CMK (cell line): ENCODE measurements at regions not wholly inside any gene's neighbourhood (a gene's known extent, or its start where the extent isn't known, plus 50 kb on each side); places are given as distances from the start of the nearest gene placed in this dataset.

ENCODE experiments used
- DNase-seq: peaks from one replicate; pipeline ENCODE4 v3.0.0-alpha.2; 2010; ENCODE audit warnings: low read depth

GRCh38 chr4:59086410-59086809, 1976.2 kb upstream of the IGFBP7 start:
- no peak for DNase-seq

GRCh38 chr4:59091146-59092142, 1981.3 kb upstream of the IGFBP7 start:
- DNase-seq: no peak

- no peak for DNase-seq
These were observed 1984.3 kb upstream of the IGFBP7 start for GRCh38 chr4:59094505-59094904.

GRCh38 chr4:59102311-59102710, 1992.1 kb upstream of the IGFBP7 start:
- DNase-seq: no peak

GRCh38 chr4:59120287-59120814, 2010.2 kb upstream of the IGFBP7 start:
- no peak for DNase-seq

GRCh38 chr4:59122626-59123025, 2012.4 kb upstream of the IGFBP7 start:
- DNase-seq: no peak

- no peak for DNase-seq
These were observed 2016.0 kb upstream of the IGFBP7 start for GRCh38 chr4:59126159-59126558.

GRCh38 chr4:59127006-59127405, 2016.8 kb upstream of the IGFBP7 start:
- no peak for DNase-seq

- no peak for DNase-seq
These were observed 2017.6 kb upstream of the IGFBP7 start for GRCh38 chr4:59127743-59128142.

- DNase-seq: no peak
These were observed 2025.2 kb upstream of the IGFBP7 start for GRCh38 chr4:59135248-59135985.

GRCh38 chr4:59161249-59161648, 2038.9 kb upstream of the ADGRL3 start:
- no peak for DNase-seq

GRCh38 chr4:59175617-59176016, 2024.5 kb upstream of the ADGRL3 start:
- DNase-seq: no peak

- DNase-seq: no peak
These were observed 2020.8 kb upstream of the ADGRL3 start for GRCh38 chr4:59179372-59179771.

GRCh38 chr4:59180161-59180560, 2020.0 kb upstream of the ADGRL3 start:
- no peak for DNase-seq

GRCh38 chr4:59180969-59181368, 2019.2 kb upstream of the ADGRL3 start:
- no peak for DNase-seq

- DNase-seq: no peak
These were observed 2004.3 kb upstream of the ADGRL3 start for GRCh38 chr4:59195839-59196238.

GRCh38 chr4:59200992-59201391, 1999.1 kb upstream of the ADGRL3 start:
- DNase-seq: no peak

GRCh38 chr4:59217910-59218631, 1982.1 kb upstream of the ADGRL3 start:
- no peak for DNase-seq

- no peak for DNase-seq
These were observed 1977.9 kb upstream of the ADGRL3 start for GRCh38 chr4:59222221-59222620.

- DNase-seq: no peak
These were observed 1976.7 kb upstream of the ADGRL3 start for GRCh38 chr4:59223292-59223941.

GRCh38 chr4:59238212-59238611, 1961.9 kb upstream of the ADGRL3 start:
- no peak for DNase-seq

- DNase-seq: no peak
These were observed 1960.1 kb upstream of the ADGRL3 start for GRCh38 chr4:59240011-59240410.
